SK-N-SH treated with all-trans-retinoic acid at 6 μM for 48 hours (cell line): ENCODE measurements at regions not wholly inside any gene's neighbourhood (a gene's known extent, or its start where the extent isn't known, plus 50 kb on each side); places are given as distances from the start of the nearest gene placed in this dataset.

Experiments
- ARNTL ChIP-seq: fragments of 450-650 bp; formaldehyde crosslinking; IDR thresholded peaks from 2 replicates; pipeline ENCODE4 v1.5.0; 2020; ENCODE audit warnings: low read depth, mild to moderate bottlenecking, moderate library complexity, borderline replicate concordance
- BACH2 ChIP-seq: fragments of 250-450 bp; sonication (Bioruptor Pico); IDR thresholded peaks from 2 replicates; pipeline ENCODE4 v1.9.0; 2021; ENCODE audit warnings: mild to moderate bottlenecking, borderline replicate concordance
- ESRRG ChIP-seq: fragments of 250-450 bp; sonication (Bioruptor Pico); IDR thresholded peaks from 2 replicates; pipeline ENCODE4 v1.6.1; 2021; ENCODE audit warnings: mild to moderate bottlenecking
- PPARA ChIP-seq: fragments of 250-450 bp; sonication (Bioruptor Pico); IDR thresholded peaks from 2 replicates; pipeline ENCODE4 v1.5.0; 2020; ENCODE audit warnings: mild to moderate bottlenecking, borderline replicate concordance
- RARB ChIP-seq: fragments of 250-450 bp; sonication (Bioruptor Pico); IDR thresholded peaks from 2 replicates; pipeline ENCODE4 v1.8.0; 2021; ENCODE audit warnings: mild to moderate bottlenecking, moderate library complexity
- ZFP3 ChIP-seq: fragments of 250-450 bp; sonication (Bioruptor Pico); IDR thresholded peaks from 2 replicates; pipeline ENCODE4 v1.5.0; 2020; ENCODE audit warnings: mild to moderate bottlenecking, moderate library complexity
- ZFP30 ChIP-seq: fragments of 450-650 bp; formaldehyde crosslinking; IDR thresholded peaks from 2 replicates; pipeline ENCODE4 v1.5.0; 2022; ENCODE audit warnings: mild to moderate bottlenecking, moderate library complexity
- ZNF565 ChIP-seq: fragments of 450-650 bp; formaldehyde crosslinking; conservative IDR thresholded peaks from 2 replicates; pipeline ENCODE4 v1.5.0; 2020; ENCODE audit warnings: low read depth, mild to moderate bottlenecking, moderate library complexity
- ZNF70 ChIP-seq: fragments of 450-650 bp; formaldehyde crosslinking; IDR thresholded peaks from 2 replicates; pipeline ENCODE4 v1.5.0; 2020; ENCODE audit warnings: mild to moderate bottlenecking, moderate library complexity
- ZNF8 ChIP-seq: fragments of 450-650 bp; formaldehyde crosslinking; IDR thresholded peaks from 2 replicates; pipeline ENCODE4 v1.5.0; 2020; ENCODE audit warnings: mild to moderate bottlenecking, moderate library complexity
- TF ChIP-seq, protein P1 (sequence below): fragments of 250-450 bp; sonication (Bioruptor Pico); IDR thresholded peaks from 2 replicates; pipeline ENCODE4 v1.5.0; 2020; ENCODE audit warnings: mild to moderate bottlenecking, moderate library complexity
- TF ChIP-seq, protein P2 (sequence below): fragments of 250-450 bp; sonication (Bioruptor Pico); IDR thresholded peaks from 2 replicates; pipeline ENCODE4 v1.5.1; 2020; ENCODE audit warnings: low read depth, mild to moderate bottlenecking, moderate library complexity
- TF ChIP-seq, protein P3 (sequence below): fragments of 250-450 bp; sonication (Bioruptor Pico); IDR thresholded peaks from 2 replicates; pipeline ENCODE4 v1.8.0; 2020; ENCODE audit warnings: mild to moderate bottlenecking, moderate library complexity, borderline replicate concordance
- TF ChIP-seq, protein P4 (sequence below): fragments of 250-450 bp; sonication (Bioruptor Pico); IDR thresholded peaks from 2 replicates; pipeline ENCODE4 v1.8.0; 2021; ENCODE audit warnings: low read depth, mild to moderate bottlenecking, moderate library complexity, borderline replicate concordance

DNA sequence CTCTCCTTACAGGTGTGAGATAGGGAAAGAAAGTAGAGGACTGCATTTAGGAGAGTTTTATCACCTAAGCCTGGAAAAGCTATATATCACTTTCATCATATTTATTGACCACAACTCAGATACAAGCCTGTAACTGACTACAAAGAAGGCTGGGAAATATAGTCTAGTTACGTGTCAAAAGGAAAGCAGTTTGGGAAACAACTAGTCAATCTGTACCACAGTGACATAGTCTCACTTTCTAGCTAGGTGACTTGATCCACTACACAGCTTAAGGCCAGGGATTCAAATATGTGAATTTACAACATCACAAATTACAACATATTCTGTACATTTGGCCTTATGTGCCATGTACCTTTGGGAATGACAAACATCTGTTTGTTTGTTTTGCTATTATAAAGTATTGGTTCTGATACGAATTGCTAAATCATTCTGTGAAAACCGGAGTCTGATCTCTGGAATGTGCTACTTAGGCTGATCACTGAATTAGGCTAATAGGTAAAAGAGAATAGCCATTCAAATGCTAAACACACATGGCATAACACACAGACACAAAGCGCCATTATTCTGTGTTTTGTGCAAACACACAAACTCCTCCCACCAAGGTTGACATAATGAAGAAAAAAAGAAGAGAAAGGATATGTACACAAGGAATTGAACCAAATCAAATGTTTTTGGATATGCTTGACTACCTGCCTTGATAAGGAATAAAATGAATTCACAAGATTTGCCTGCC lies 279.8 kb downstream of the DUSP6 start:
- no peak for TF ChIP-seq ZNF8 (CRISPR knock-in tag)
- no peak for TF ChIP-seq ZFP30 (CRISPR knock-in tag)
- TF ChIP-seq, protein P1, sequence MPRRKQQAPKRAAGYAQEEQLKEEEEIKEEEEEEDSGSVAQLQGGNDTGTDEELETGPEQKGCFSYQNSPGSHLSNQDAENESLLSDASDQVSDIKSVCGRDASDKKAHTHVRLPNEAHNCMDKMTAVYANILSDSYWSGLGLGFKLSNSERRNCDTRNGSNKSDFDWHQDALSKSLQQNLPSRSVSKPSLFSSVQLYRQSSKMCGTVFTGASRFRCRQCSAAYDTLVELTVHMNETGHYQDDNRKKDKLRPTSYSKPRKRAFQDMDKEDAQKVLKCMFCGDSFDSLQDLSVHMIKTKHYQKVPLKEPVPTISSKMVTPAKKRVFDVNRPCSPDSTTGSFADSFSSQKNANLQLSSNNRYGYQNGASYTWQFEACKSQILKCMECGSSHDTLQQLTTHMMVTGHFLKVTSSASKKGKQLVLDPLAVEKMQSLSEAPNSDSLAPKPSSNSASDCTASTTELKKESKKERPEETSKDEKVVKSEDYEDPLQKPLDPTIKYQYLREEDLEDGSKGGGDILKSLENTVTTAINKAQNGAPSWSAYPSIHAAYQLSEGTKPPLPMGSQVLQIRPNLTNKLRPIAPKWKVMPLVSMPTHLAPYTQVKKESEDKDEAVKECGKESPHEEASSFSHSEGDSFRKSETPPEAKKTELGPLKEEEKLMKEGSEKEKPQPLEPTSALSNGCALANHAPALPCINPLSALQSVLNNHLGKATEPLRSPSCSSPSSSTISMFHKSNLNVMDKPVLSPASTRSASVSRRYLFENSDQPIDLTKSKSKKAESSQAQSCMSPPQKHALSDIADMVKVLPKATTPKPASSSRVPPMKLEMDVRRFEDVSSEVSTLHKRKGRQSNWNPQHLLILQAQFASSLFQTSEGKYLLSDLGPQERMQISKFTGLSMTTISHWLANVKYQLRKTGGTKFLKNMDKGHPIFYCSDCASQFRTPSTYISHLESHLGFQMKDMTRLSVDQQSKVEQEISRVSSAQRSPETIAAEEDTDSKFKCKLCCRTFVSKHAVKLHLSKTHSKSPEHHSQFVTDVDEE (CRISPR knock-in tag), result no peak
- no peak for TF ChIP-seq BACH2 (CRISPR knock-in tag)
- no peak for TF ChIP-seq RARB (CRISPR knock-in tag)
- TF ChIP-seq ZNF565, result no peak
- TF ChIP-seq ESRRG (CRISPR knock-in tag), result no peak
- TF ChIP-seq, protein P2, sequence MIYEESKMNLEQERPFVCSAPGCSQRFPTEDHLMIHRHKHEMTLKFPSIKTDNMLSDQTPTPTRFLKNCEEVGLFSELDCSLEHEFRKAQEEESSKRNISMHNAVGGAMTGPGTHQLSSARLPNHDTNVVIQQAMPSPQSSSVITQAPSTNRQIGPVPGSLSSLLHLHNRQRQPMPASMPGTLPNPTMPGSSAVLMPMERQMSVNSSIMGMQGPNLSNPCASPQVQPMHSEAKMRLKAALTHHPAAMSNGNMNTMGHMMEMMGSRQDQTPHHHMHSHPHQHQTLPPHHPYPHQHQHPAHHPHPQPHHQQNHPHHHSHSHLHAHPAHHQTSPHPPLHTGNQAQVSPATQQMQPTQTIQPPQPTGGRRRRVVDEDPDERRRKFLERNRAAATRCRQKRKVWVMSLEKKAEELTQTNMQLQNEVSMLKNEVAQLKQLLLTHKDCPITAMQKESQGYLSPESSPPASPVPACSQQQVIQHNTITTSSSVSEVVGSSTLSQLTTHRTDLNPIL, result no peak
- TF ChIP-seq, protein P3, sequence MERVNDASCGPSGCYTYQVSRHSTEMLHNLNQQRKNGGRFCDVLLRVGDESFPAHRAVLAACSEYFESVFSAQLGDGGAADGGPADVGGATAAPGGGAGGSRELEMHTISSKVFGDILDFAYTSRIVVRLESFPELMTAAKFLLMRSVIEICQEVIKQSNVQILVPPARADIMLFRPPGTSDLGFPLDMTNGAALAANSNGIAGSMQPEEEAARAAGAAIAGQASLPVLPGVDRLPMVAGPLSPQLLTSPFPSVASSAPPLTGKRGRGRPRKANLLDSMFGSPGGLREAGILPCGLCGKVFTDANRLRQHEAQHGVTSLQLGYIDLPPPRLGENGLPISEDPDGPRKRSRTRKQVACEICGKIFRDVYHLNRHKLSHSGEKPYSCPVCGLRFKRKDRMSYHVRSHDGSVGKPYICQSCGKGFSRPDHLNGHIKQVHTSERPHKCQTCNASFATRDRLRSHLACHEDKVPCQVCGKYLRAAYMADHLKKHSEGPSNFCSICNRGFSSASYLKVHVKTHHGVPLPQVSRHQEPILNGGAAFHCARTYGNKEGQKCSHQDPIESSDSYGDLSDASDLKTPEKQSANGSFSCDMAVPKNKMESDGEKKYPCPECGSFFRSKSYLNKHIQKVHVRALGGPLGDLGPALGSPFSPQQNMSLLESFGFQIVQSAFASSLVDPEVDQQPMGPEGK (CRISPR knock-in tag), result no peak
- TF ChIP-seq PPARA (CRISPR knock-in tag), result no peak
- TF ChIP-seq, protein P4, sequence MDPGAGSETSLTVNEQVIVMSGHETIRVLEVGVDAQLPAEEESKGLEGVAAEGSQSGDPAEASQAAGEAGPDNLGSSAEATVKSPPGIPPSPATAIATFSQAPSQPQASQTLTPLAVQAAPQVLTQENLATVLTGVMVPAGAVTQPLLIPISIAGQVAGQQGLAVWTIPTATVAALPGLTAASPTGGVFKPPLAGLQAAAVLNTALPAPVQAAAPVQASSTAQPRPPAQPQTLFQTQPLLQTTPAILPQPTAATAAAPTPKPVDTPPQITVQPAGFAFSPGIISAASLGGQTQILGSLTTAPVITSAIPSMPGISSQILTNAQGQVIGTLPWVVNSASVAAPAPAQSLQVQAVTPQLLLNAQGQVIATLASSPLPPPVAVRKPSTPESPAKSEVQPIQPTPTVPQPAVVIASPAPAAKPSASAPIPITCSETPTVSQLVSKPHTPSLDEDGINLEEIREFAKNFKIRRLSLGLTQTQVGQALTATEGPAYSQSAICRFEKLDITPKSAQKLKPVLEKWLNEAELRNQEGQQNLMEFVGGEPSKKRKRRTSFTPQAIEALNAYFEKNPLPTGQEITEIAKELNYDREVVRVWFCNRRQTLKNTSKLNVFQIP (CRISPR knock-in tag), result no peak
- no peak for TF ChIP-seq ZFP3 (CRISPR knock-in tag)
- no peak for TF ChIP-seq ZNF70 (CRISPR knock-in tag)
- TF ChIP-seq ARNTL, result no peak
